ENCODE measurements at regions not wholly inside any gene's neighbourhood (a gene's known extent, or its start where the extent isn't known, plus 50 kb on each side); places are given as distances from the start of the nearest gene placed in this dataset.

GRCh38 chr2:58369594-58369993 lies 128.5 kb upstream of the FANCL start:
- TF ChIP-seq CTCF (conservative IDR thresholded peaks at IDR 0.05), result no peak
- TF ChIP-seq EZH2 (IDR thresholded peaks at IDR 0.05; ENCODE audit: low read depth), result no peak

All from PC-9 (cell line).